K562 (cell line): ENCODE measurements at regions not wholly inside any gene's neighbourhood (a gene's known extent, or its start where the extent isn't known, plus 50 kb on each side); places are given as distances from the start of the nearest gene placed in this dataset.

ENCODE experiments used
- ATAC-seq: fragments of 200-7000 bp; cut with Tn5 transposase; 3 replicates; pipeline ENCODE4 v1.9.1; 2020; ENCODE audit warnings: moderate library complexity
- BruUV-seq: library from RNA; stranded (reverse); fragments of 400-500 nt; replicated peaks from 2 replicates; lab custom pipeline; 2021; lab: Mats Ljungman, UMichigan
- CTCF ChIA-PET: fragments of 300-600 bp; formaldehyde crosslinking; extraction: SDS; loops from one replicate; lab custom pipeline; 2021; ENCODE audit warnings: low intra/inter-chr PET ratio; lab: Yijun Ruan, JAX
- POLR2A ChIA-PET: fragments of 300-600, 350-650 bp; sonication (Branson Sonifier 250); formaldehyde crosslinking; extraction: SDS; loops from one replicate; lab custom pipeline; 2021; ENCODE audit warnings: antibody characterized with exemption, inconsistent platforms; lab: Yijun Ruan, JAX
- DNase-seq, 4 experiments: peaks; one replicate each; pipeline versions ENCODE4 v3.0.0 to v3.0.0-alpha.2; 2011 to 2018; ENCODE audit warnings: low spot score in 3 of 4, mixed read lengths in 3 of 4; ENCODE audit errors: extremely low read depth in 1 of 4
- FAIRE-seq: peaks from 2 replicates; lab custom pipeline; 2011; peaks lifted over from hg19 to GRCh38; lab: Jason Lieb, UNC
- H2AFZ ChIP-seq: 2 replicates; pipeline ENCODE4 v1.6.0; 2011; ENCODE audit warnings: low read depth, low read length, control low read depth, inconsistent platforms
- H3K27ac ChIP-seq: fragments of 200-600 bp; 3 replicates; pipeline ENCODE4 v1.8.0; 2011; ENCODE audit warnings: low read depth, mild to moderate bottlenecking, control low read depth, inconsistent platforms, low read length, moderate library complexity, mixed read lengths; ENCODE audit errors: extremely low read depth
- H3K27me3 ChIP-seq, 2 experiments: fragments of 300-600 bp in 1 of 2; 2 replicates in 1 of 2; 3 replicates in 1 of 2; pipeline versions ENCODE4 v1.6.0 to v1.8.0; 2011; ENCODE audit warnings: inconsistent platforms in 2 of 2, low read length in 2 of 2, mild to moderate bottlenecking in 1 of 2, mixed read lengths in 1 of 2, moderate library complexity in 1 of 2; ENCODE audit not compliant: control insufficient read depth in 2 of 2, insufficient read depth in 2 of 2
- H3K36me3 ChIP-seq: fragments of 300-600 bp; 3 replicates; pipeline ENCODE4 v1.8.0; 2011; ENCODE audit warnings: mild to moderate bottlenecking, low read length, inconsistent platforms; ENCODE audit not compliant: control insufficient read depth, insufficient read depth
- H3K4me1 ChIP-seq, 2 experiments: fragments of 200-600 bp in 1 of 2; replicated peaks in 1 of 2; 2 replicates in 1 of 2; 3 replicates in 1 of 2; pipeline versions ENCODE4 v1.5.1 to v1.8.0; 2011; ENCODE audit warnings: inconsistent platforms in 2 of 2, low read length in 2 of 2, mild to moderate bottlenecking in 1 of 2, mixed read lengths in 1 of 2, moderate library complexity in 1 of 2; ENCODE audit not compliant: control insufficient read depth in 2 of 2, insufficient read depth in 2 of 2
- H3K4me2 ChIP-seq: 2 replicates; pipeline ENCODE4 v1.6.1; 2011; ENCODE audit warnings: low read length, control low read depth, inconsistent platforms, mixed read lengths; ENCODE audit not compliant: insufficient read depth
- H3K4me3 ChIP-seq: fragments of 200-600 bp; sonication (generic), shearing (Covaris generic); 2 replicates; pipeline ENCODE4 v1.5.1; 2016; ENCODE audit warnings: control low read depth, inconsistent platforms
- H3K79me2 ChIP-seq: fragments of 200-600 bp; 3 replicates; pipeline ENCODE4 v1.8.0; 2011; ENCODE audit warnings: low read length, inconsistent platforms; ENCODE audit not compliant: control insufficient read depth, insufficient read depth
- H3K9ac ChIP-seq, 2 experiments: 2 replicates each; pipeline versions ENCODE4 v1.6.0 to v1.6.1; 2011; ENCODE audit warnings: low read depth in 2 of 2, low read length in 2 of 2, control low read depth in 1 of 2, inconsistent platforms in 1 of 2, mild to moderate bottlenecking in 1 of 2, mixed read lengths in 1 of 2; ENCODE audit not compliant: insufficient read depth in 1 of 2
- H3K9me1 ChIP-seq: one replicate; pipeline ENCODE4 v1.6.0; 2011; ENCODE audit warnings: inconsistent platforms, mild to moderate bottlenecking, low read length, moderate library complexity; ENCODE audit not compliant: control insufficient read depth, insufficient read depth
- H3K9me3 ChIP-seq: replicated peaks from 2 replicates; pipeline ENCODE4 v1.5.1; 2011; ENCODE audit warnings: low read depth, low read length, inconsistent platforms; ENCODE audit not compliant: control insufficient read depth, insufficient read depth
- H4K20me1 ChIP-seq: replicated peaks from 2 replicates; pipeline ENCODE4 v1.6.1; 2011; ENCODE audit warnings: low read length, inconsistent platforms, mixed read lengths; ENCODE audit not compliant: control insufficient read depth, insufficient read depth
- BRCA1 ChIP-seq, 2 experiments: fragments of 450-650 bp in 1 of 2; sonication (generic) in 1 of 2; formaldehyde crosslinking in 1 of 2; IDR thresholded peaks; 2 replicates each; pipeline versions ENCODE4 v1.5.0 to v1.6.1; 2017 to 2020; ENCODE audit warnings: mild to moderate bottlenecking in 1 of 2, missing genetic modification reagents in 1 of 2
- E2F3 ChIP-seq: fragments of 250-450 bp; sonication (Bioruptor Pico); IDR thresholded peaks from 2 replicates; pipeline ENCODE4 v1.4.0; 2020; ENCODE audit warnings: mild to moderate bottlenecking
- ESRRA ChIP-seq: fragments of 450-650 bp; IDR thresholded peaks from 2 replicates; pipeline ENCODE4 v1.6.1; 2014; ENCODE audit warnings: low read depth, mild to moderate bottlenecking, moderate library complexity, borderline replicate concordance
- HDAC3 ChIP-seq: fragments of 450-650 bp; IDR thresholded peaks from 2 replicates; pipeline ENCODE4 v1.6.1; 2018; ENCODE audit warnings: borderline replicate concordance, mild to moderate bottlenecking, moderate library complexity; ENCODE audit not compliant: partially characterized antibody
- HES1 ChIP-seq: fragments of 450-650 bp; IDR thresholded peaks from 2 replicates; pipeline ENCODE4 v1.6.1; 2016; ENCODE audit warnings: low read depth, mild to moderate bottlenecking, moderate library complexity
- IFI16 ChIP-seq: fragments of 250-450 bp; sonication (Bioruptor Pico); IDR thresholded peaks from 2 replicates; pipeline ENCODE4 v2.1.2; 2022; ENCODE audit warnings: mild to moderate bottlenecking, inconsistent platforms
- LCOR ChIP-seq: sonication (generic); formaldehyde crosslinking; IDR thresholded peaks from 2 replicates; pipeline ENCODE4 v1.8.0; 2022; ENCODE audit warnings: mild to moderate bottlenecking, missing genetic modification reagents
- MTA1 ChIP-seq: fragments of 450-650 bp; IDR thresholded peaks from 2 replicates; pipeline ENCODE4 v1.6.1; 2017; ENCODE audit warnings: borderline replicate concordance
- MYBL2 ChIP-seq, 2 experiments: fragments of 450-650 bp in 1 of 2; sonication (generic) in 1 of 2; formaldehyde crosslinking in 1 of 2; IDR thresholded peaks; 2 replicates each; pipeline versions ENCODE4 v1.6.1 to v1.8.1; 2017 to 2022; ENCODE audit warnings: borderline replicate concordance in 1 of 2, inconsistent platforms in 1 of 2, low read depth in 1 of 2, mild to moderate bottlenecking in 1 of 2, missing genetic modification reagents in 1 of 2, moderate library complexity in 1 of 2
- NFRKB ChIP-seq: fragments of 450-650 bp; IDR thresholded peaks from 2 replicates; pipeline ENCODE4 v1.6.1; 2016; ENCODE audit warnings: low read depth
- RBM14 ChIP-seq: fragments of 200-400 bp; formaldehyde crosslinking; IDR thresholded peaks from 2 replicates; pipeline ENCODE4 v1.6.1; 2018; ENCODE audit warnings: low read depth, mild to moderate bottlenecking, low read length, moderate library complexity, borderline replicate concordance; ENCODE audit not compliant: insufficient read depth
- STAT5B ChIP-seq: fragments of 250-450 bp; sonication (Bioruptor Pico); IDR thresholded peaks from 2 replicates; pipeline ENCODE4 v1.8.0; 2021; ENCODE audit warnings: mild to moderate bottlenecking, inconsistent platforms
- TEAD1 ChIP-seq, 2 experiments: fragments of 450-650 bp in 1 of 2; sonication (generic) in 1 of 2; formaldehyde crosslinking; IDR thresholded peaks; 2 replicates each; pipeline versions ENCODE4 v1.4.0 to v1.8.0; 2020 to 2022; ENCODE audit warnings: mild to moderate bottlenecking in 2 of 2, missing genetic modification reagents in 1 of 2
- ZEB2 ChIP-seq: fragments of 450-650 bp; IDR thresholded peaks from 2 replicates; pipeline ENCODE4 v1.6.1; 2016
- ZNF124 ChIP-seq: sonication (generic); formaldehyde crosslinking; IDR thresholded peaks from 2 replicates; pipeline ENCODE4 v1.8.1; 2022; ENCODE audit warnings: missing genetic modification reagents
- ZNF316 ChIP-seq: fragments of 450-650 bp; IDR thresholded peaks from 2 replicates; pipeline ENCODE4 v1.6.1; 2016
- ZNF696 ChIP-seq: fragments of 250-450 bp; sonication (Bioruptor Pico); conservative IDR thresholded peaks from 2 replicates; pipeline ENCODE4 v1.4.0; 2020; ENCODE audit warnings: mild to moderate bottlenecking, moderate library complexity
- WGBS: fragments of 100-300 bp; shearing (Covaris generic); methylation state at CpG from one replicate; pipeline ENCODE4 v1.1.6; 2016; ENCODE audit warnings: low coverage, mixed read lengths; ENCODE audit not compliant: insufficient coverage; ENCODE audit errors: missing lambda C conversion rate; 5-methylcytosine and 5-hydroxymethylcytosine counted together
- in situ Hi-C: fragments of 300-500 bp; cut with MboI; formaldehyde crosslinking; loops from 4 replicates; pipeline ENCODE4 v1.15.0; 2018; ENCODE audit warnings: inconsistent platforms, mixed read lengths
- intact Hi-C: fragments of 100-400 bp; cut with micrococcal nuclease; formaldehyde crosslinking; loops from 2 replicates; pipeline ENCODE4 v1.14.2; 2022

GRCh38 chr7:81029511-81029910 lies 110.7 kb upstream of the SEMA3C start:
- no peak overlapping the region for H3K4me3 ChIP-seq
- intact Hi-C loops (no loop called here), in situ Hi-C loops (no loop called here)
- ATAC-seq, result no peak
- H3K79me2 ChIP-seq, result no peaks in the 10 kb centered on the region
- no peaks in the 10 kb centered on the region for H3K9me3 ChIP-seq
- H2AFZ ChIP-seq, result no peak overlapping the region
- TF ChIP-seq RBM14, result no peak
- no peak for TF ChIP-seq ZNF696
- no peak for TF ChIP-seq LCOR
- TF ChIP-seq STAT5B (CRISPR knock-in tag), result no peak
- no peak for TF ChIP-seq HDAC3
- no peak for TF ChIP-seq ESRRA
- no peak for TF ChIP-seq MTA1
- TF ChIP-seq MYBL2 (IDR thresholded peaks at IDR 0.05; ENCODE audit: low read depth), result no peak
- no peak for TF ChIP-seq MYBL2 (CRISPR knock-in tag; IDR thresholded peaks at IDR 0.05; ENCODE audit: borderline replicate concordance)
- no peak for TF ChIP-seq TEAD1 (CRISPR knock-in tag; IDR thresholded peaks at IDR 0.05)
- no peak for TF ChIP-seq ZNF316
- no peak for TF ChIP-seq ZNF124 (CRISPR knock-in tag)
- no peak for TF ChIP-seq BRCA1 (IDR thresholded peaks at IDR 0.05)
- no peak for TF ChIP-seq BRCA1 (CRISPR knock-in tag; IDR thresholded peaks at IDR 0.05)
- no peak for TF ChIP-seq IFI16 (CRISPR knock-in tag)
- TF ChIP-seq E2F3 (CRISPR knock-in tag), result no peak
- TF ChIP-seq NFRKB, result no peak
- no peak for TF ChIP-seq ZEB2
- no peak for TF ChIP-seq HES1
- H3K27ac ChIP-seq, result no peak overlapping the region
- no TSS peak for BruUV-seq
- H3K9ac ChIP-seq, result no peak overlapping the region
- WGBS, result 14% methylated on average over 3 of the region's 3 CpGs
- CTCF ChIA-PET, result no interaction called here
- no peaks in the 10 kb centered on the region for H3K27me3 ChIP-seq
- no peak for FAIRE-seq
- no peaks in the 10 kb centered on the region for H3K4me1 ChIP-seq
- no peaks in the 10 kb centered on the region for H3K9me1 ChIP-seq
- POLR2A ChIA-PET, result no interaction called here
- H4K20me1 ChIP-seq, result no peaks in the 10 kb centered on the region
- no peak for DNase-seq
- H3K4me2 ChIP-seq, result no peak overlapping the region
- H3K36me3 ChIP-seq, result no peaks in the 10 kb centered on the region
